ENCODE measurements at regions not wholly inside any gene's neighbourhood (a gene's known extent, or its start where the extent isn't known, plus 50 kb on each side); places are given as distances from the start of the nearest gene placed in this dataset.
"Not testable (repeated sequence)": the region's sequence is repeated elsewhere in the genome, so short reads cannot be mapped to it uniquely, and the experiment has no call there.

DNA sequence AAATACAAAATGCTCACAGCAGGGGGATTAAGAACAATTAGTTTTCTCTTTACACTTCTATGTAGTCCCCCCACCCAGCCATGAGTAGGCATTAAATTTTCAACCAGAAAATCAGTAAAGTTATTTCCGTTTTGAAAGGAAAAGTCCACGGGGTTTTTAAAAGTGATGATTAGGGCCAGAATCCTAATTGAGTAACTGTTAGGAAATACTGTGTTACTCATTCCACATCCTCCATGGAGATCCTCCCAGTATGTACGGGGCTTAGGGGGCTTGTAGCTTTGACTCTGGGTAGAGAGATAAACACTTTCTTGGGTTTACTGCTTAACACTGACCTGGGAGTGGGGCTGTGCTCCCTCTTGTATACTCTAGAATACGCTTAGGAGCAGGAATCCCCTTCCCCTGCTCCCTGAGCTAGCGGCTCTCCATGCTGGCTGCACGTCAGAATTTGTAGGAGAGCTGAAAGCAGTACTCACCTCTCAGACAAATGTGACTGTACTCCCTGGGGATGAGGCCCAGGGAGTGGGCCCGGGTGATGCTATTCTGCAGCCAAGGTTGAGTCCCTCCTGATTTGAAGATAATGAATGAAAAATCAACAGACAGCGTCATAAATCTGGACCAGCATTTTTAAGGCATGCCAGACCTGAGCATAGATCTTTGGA lies 100.5 kb downstream of the SLC4A3 start:
- no peak for DNase-seq

DNA sequence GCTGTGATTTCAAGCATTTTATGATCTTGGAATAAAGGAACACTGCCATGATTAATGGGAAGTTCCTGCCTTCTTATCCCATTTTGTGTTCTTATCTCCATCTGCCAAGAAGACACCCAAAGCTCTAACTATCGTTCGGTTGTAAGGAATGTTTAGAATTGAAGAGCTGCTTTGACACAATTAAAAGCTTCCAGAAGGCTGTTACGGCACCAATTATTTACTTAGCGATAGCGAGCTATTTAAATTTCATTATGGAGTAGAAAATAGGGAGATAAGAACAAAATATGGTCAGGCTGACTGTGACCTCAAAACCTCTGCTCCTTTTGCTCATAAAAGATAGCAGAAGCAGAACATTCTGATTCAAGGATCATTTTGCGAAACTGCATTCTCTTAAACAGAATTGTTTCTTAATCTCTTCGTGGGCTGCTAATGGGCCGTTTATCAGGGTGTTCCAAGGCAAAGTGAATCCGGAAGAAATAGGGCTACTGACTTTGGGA lies 101.6 kb downstream of the SLC4A3 start:
- peak; percentile 51 for DNase-seq

- DNase-seq = no peak
Measured at GRCh38 chr2:219731173-219731572, 103.7 kb downstream of the SLC4A3 start.

GRCh38 chr2:219733106-219733505 lies 105.7 kb downstream of the SLC4A3 start:
- no peak for DNase-seq

DNA sequence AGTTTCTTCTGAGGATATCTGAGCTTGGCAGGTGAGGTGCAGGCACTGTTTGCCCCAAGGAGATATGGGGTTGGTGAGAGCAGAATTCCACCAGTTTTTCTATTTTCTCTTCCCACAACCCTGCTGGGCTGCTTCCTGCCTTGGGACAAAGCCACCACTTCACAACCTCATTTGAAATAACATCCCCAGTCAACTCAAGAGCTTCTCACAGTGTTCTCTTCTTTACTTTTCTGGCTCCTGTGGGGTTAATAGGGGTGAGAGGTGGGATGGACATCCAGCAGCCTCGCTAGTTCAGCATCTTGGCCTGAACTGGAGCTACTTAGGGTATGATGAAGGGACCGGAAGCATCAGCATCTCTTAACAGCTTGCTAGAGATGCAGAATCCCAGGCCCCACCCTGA lies 106.3 kb downstream of the SLC4A3 start:
- DNase-seq = no peak

DNA sequence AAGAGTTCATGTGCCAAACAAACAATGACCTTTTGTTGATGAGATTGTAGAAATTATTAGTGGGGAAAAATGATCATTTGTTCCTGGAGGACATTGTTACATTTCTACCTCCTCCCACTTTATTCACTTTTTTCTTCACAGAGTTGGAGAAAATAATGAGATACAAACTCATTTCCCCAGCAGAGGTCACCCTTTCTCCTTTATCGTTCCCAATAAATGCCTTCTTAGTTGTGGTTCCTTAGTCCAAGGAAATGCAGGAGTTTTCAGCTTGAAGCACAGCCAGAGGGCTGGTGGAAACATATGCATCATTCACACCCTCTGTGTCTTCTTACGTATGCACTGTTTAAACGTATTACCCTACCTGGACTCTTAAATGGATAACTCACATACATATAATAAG lies 108.8 kb downstream of the SLC4A3 start:
- peak; percentile 68 for DNase-seq

DNA sequence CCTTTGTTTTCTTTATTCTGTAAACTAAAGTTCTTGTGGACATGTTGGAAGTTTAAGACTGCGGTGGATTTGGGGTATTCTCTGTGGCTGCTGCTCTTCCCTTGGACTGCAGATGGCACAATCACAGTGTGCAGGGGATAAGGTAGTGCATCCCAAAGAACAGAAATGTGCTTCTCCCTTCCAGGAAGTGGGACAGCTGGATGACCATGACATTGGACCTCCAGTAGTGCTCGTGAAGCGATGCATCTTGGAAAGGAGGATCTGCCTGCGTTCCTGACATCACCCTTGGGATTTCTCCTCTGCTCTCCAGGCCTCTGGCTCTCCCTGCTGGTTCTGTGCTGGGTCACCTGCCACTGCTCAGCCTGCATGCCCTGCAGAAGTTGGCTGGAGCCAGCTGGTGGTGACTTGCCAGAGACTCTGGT lies 109.9 kb downstream of the SLC4A3 start:
- no peak for DNase-seq

DNA sequence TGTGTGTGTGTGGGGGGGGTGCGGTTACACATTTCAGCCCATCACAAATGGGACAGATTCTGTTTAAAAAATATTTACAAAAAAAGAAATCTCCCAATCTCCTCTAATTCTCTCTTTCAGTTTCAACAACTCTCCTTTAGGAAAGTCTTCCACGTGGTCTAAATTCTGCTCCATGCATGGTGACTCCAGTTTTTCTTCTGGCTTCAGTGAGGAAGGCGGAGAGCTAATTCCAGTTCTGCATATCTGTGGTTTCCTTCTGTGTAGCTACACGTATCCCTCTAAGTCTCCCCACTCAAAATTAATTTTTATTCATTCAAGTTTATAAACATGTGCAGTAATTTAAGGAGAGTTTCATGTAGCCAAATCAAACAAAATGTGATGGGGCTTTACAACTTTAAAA lies 111.6 kb downstream of the SLC4A3 start:
- DNase-seq = no peak

- no peak for DNase-seq
Measured at GRCh38 chr2:219739866-219740440, 112.5 kb downstream of the SLC4A3 start.

GRCh38 chr2:219743548-219743947 lies 116.1 kb downstream of the SLC4A3 start:
- no peak for DNase-seq

DNA sequence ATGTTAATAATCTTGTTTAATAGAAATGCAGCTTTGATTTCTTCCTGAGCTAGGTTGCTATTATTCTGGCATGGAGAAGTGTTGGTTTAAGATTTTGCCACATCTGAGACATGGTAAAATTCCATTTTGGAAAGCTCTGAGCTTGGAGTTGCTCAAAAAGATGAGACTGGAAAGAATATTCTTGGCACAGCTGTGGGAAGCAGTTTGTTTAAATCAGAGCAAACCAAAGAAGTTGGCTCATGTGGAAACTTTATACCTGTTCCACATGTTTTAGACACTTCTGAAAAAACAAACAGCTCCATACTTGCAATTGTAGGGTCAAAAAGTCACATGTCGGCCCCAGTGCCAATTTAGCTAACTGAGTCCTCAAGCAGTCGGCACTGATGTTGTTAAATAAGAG lies 116.6 kb downstream of the SLC4A3 start:
- no peak for DNase-seq

GRCh38 chr2:219744600-219744999 lies 117.2 kb downstream of the SLC4A3 start:
- DNase-seq = no peak

DNA sequence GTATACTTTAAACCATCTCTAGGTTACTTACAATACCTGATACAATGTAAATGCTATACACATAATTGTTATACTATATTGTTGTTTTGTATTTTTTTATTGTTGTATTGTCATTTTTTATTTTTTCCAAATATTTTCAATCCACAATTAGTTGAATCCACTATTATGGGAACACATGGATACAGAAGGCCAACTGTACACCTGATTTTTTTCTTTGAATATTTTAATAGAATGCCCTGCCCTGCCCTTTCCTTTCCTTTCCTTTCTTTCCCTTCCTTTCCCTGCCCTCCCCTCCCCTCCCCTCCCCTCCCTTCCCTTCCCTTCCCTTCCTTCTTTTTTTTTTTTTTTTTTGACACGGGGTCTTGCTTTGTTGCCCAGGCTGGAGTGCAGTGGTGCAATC lies 120.2 kb downstream of the SLC4A3 start:
- DNase-seq = no peak

- no peak for DNase-seq
Measured at GRCh38 chr2:219748671-219749570, 121.5 kb downstream of the SLC4A3 start.

GRCh38 chr2:219751121-219751520 lies 123.7 kb downstream of the SLC4A3 start:
- DNase-seq = not testable (repeated sequence)

DNA sequence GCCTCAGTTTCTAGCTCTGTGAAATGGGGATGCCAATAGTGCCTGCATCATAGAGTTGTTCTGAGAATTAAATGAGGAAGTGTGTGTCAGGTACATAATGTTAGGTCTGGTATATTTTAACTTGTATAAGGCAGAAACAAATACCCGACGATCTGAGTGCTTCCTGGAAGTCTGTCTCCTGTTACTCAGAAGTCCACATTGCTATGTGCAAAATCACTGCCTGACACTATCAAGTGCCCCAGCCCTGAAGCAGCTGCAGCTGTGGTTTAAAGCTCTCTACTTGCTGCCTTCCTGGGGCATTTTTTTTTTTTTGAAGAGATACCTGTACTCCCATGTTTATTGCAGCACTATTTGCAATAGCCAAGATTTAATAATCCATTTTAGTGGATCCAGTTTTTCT lies 125.3 kb downstream of the SLC4A3 start:
- DNase-seq = no peak

- no peak for DNase-seq
Measured at GRCh38 chr2:219758907-219759680, 131.7 kb downstream of the SLC4A3 start.

DNA sequence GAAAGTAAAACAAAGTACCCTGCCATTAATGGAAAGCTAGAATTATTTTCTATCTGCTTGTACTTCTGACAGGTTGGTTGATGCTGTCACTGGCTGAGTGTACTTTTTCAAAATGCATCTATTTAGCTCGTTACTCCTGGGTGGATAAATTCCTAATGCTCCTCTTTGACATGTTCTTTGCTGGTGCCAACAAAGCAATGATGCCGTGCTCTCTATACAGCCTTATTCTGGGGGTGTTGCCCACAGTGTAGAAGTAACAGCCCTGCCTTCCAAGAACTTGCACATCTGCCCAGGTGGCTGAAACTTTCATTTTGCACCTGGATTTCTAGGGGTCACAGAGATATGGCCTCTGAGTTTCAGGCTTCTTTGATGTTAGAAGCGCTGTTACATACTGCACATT lies 132.4 kb downstream of the SLC4A3 start:
- no peak for DNase-seq

GRCh38 chr2:219765231-219765911 lies 137.9 kb downstream of the SLC4A3 start:
- no peak for DNase-seq

- DNase-seq = no peak
Measured at GRCh38 chr2:219766658-219767057, 139.2 kb downstream of the SLC4A3 start.

DNA sequence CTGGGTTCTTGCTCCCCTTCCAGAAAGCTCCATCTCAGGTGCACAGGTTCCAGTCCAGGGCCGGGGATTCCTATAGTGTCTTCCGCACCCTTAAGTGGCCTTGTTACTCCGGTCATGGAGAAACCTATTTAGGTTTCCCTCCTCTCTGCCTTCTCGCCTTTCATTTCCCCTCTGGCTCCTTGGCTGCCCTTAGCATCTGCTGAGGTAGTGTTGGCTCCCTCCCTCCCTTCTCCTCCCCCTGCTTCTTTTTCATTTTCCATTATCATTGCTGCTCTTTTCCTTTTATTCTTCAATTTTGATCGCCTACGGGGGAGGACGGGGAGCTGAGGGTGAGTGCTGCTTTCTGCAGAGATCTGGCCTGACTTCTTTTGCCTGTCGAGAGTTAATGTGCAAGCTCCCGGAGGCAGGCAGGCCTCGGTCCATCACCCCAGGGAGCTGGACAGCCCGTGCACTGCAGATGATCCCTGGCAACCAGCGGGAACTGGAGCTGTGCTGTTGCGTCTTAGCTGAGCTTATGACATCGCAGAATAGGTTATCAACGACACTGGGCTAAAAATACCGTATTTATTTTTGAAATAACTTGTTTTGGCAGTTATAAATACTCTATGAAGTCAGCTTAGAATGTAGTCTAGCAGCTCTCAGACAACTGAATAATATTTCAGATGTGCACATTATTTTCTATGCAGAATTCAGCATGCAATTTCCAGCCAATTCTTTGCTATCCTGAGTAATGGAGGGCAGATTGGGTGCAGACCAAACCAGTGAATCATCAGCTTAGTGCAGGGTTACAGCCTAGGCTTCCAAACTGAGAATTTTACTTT lies 141.9 kb downstream of the SLC4A3 start:
- no peak for DNase-seq
